ENCODE measurements at regions not wholly inside any gene's neighbourhood (a gene's known extent, or its start where the extent isn't known, plus 50 kb on each side); places are given as distances from the start of the nearest gene placed in this dataset.

DNA sequence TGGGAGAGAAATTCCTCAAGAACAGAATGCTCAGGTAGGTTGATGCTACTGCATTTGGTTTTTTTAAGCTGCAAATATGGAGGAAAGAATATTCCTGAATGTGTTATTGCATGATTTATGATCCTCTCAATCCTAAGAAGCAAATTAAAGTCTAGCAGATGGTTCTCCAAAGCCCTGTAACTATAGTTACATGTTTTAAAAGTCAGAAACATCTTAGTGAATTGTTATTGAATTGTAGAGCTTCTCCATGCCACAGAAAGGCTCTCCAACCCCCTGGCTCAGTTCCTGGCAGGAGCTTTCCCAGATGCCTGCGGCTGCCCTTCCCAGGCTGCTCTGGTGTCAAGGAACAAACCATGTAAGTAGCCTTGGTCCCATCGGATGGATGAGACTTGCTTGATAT is 227.8 kb upstream of the GATB start:
- TF ChIP-seq, protein P1, sequence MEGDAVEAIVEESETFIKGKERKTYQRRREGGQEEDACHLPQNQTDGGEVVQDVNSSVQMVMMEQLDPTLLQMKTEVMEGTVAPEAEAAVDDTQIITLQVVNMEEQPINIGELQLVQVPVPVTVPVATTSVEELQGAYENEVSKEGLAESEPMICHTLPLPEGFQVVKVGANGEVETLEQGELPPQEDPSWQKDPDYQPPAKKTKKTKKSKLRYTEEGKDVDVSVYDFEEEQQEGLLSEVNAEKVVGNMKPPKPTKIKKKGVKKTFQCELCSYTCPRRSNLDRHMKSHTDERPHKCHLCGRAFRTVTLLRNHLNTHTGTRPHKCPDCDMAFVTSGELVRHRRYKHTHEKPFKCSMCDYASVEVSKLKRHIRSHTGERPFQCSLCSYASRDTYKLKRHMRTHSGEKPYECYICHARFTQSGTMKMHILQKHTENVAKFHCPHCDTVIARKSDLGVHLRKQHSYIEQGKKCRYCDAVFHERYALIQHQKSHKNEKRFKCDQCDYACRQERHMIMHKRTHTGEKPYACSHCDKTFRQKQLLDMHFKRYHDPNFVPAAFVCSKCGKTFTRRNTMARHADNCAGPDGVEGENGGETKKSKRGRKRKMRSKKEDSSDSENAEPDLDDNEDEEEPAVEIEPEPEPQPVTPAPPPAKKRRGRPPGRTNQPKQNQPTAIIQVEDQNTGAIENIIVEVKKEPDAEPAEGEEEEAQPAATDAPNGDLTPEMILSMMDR (conservative IDR thresholded peaks at IDR 0.05 in 1 of 2, IDR thresholded peaks at IDR 0.05 in 1 of 2; ENCODE audit: extremely low read depth in 1 of 2, insufficient read depth in 1 of 2, low read depth in 1 of 2, low read length in 2 of 2): no peak
- no peak for TF ChIP-seq EZH2 (IDR thresholded peaks at IDR 0.05; ENCODE audit: borderline replicate concordance, low read length)
